Fibroblast of peridontal ligament (primary cell): ENCODE measurements at regions not wholly inside any gene's neighbourhood (a gene's known extent, or its start where the extent isn't known, plus 50 kb on each side); places are given as distances from the start of the nearest gene placed in this dataset.
"Not testable (repeated sequence)": the region's sequence is repeated elsewhere in the genome, so short reads cannot be mapped to it uniquely, and the experiment has no call there.

ENCODE experiments used
- DNase-seq: peaks from one replicate; pipeline ENCODE4 v3.0.0-alpha.2; 2010; ENCODE audit errors: extremely low read depth

DNA sequence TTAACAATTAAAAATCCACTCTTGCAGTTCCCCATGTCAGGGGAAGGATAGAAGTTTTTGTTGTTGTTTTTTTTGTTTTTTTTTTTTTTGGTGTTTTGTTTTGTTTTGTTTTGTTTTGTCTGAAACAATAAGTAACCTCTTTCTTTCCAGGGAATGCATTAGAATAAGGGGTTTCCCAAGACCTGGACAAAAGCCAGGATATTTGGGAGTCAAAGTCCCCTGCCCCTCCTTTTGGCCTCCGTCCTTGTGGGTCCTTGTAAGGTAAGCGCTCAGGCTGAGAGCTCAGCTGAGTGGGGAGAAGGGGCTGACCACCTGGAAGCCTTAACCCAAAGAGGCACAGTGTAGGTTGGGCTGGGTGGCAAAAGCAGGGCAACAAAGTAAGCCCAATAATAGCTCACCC, 515.4 kb downstream of the SOX6 start:
- no peak for DNase-seq

GRCh38 chr11:15841931-15842740, 514.2 kb downstream of the SOX6 start:
- DNase-seq, result no peak

- DNase-seq, result no peak
These were observed 513.0 kb downstream of the SOX6 start for GRCh38 chr11:15843309-15843872.

DNA sequence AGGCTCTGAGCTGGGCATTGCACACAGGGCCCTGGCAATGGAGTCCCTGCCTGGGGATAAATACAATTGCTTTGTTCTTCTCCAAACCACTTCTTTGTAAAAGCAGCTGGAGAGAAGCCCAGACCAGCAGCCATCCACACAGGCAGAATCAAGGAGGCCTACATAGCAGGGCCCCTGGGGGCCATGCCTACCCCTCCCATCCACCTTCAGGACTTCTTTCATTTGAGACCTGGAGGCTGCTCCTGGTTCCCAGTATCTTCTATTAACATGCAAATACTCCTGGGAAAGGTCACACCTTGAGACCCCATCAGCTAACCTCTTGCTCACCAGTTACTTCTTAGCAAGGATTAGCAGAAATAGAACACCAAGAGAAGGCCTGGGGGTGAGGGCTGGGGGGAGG, 511.1 kb downstream of the SOX6 start:
- no peak for DNase-seq

DNA sequence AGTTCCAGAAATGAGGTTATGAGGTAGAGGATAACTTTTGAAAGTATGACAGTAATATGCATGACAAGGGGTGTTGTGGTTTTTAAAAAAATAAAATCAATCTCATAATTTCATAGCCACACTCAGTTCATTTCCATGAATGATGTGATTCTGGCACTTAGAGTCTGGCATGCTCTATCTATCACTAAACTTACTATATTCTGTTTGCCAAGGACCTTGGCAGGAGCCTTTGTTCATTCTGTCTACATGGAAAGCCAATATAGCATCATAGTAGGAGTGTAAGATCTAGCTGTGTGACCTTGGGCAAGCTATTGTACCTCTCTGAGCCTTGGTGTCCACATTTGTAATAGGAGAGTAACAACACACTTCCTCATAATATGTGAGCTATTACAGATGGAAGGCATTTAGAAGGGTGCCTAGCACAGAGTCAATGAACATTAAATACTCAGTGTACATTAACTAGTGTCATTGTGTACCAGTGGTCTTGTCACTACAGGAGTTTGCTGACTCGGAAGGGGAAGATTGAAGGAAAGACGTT, 507.6 kb downstream of the SOX6 start:
- DNase-seq, result no peak

- DNase-seq, result no peak
These were observed 507.1 kb downstream of the SOX6 start for GRCh38 chr11:15849257-15849656.

DNA sequence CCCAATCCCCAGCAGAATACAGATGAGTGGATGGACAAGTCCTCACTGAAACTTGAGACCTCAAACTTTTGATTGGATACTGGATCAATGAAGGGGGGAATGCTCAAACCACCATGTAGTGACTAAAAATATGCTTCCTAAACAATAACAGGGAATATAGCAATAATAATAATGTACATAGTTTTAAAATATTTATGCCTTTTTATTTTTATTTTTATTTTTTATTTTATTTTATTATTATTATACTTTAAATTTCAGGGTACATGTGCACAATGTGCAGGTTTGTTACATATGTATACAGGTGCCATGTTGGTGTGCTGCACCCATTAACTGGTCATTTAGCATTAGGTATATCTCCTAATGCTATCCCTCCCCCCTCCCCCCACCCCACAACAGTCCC, 506.0 kb downstream of the SOX6 start:
- DNase-seq, result not testable (repeated sequence)

DNA sequence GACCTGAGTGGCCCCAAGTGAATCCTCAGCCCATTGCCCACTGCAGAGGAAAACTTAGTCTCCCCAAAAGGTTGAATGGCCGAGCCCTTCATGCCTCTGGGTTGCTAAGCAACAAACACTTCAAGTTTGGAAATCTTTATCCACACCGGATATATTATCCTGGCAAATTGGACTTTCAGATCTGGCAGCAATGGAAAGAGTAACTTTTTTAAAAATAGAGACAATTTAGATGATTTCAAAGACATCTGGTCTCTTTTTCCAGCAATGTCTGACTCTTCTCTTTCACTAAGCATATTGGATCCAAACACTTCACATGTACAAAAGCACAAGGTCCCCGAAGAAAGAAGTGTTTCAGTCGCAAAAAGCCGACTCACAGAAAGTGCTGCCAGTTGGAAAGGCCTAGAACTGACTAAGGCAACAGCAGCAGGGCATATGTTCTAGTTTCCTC, 505.3 kb downstream of the SOX6 start:
- peak; percentile 7 for DNase-seq

- DNase-seq, result peak; percentile 45
These were observed 504.2 kb downstream of the SOX6 start for GRCh38 chr11:15852179-15852578.

- DNase-seq, result no peak
These were observed 502.1 kb downstream of the SOX6 start for GRCh38 chr11:15854245-15854644.

DNA sequence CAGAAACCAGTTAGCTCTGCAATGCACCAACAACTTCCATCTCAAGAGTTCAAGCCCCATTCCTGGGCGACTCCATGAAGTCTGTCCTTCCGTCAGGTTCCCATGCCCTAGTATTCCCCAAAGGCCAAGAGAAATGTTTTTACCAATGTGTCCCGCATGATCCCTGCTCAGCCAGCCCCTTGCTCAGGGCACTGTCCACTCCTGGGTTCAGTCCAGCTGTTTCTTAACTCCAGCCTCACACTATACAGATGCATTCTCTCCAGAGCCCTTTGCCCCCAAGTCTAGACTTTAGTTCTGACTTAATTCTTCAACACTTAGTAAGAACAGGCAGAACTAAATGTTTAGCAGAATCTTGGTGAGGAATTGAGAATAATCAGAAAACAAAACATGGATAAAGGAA, 497.5 kb downstream of the SOX6 start:
- DNase-seq, result no peak

GRCh38 chr11:15859411-15859810, 496.9 kb downstream of the SOX6 start:
- no peak for DNase-seq

GRCh38 chr11:15861256-15861655, 495.1 kb downstream of the SOX6 start:
- DNase-seq, result no peak

GRCh38 chr11:15863411-15863810, 492.9 kb downstream of the SOX6 start:
- no peak for DNase-seq

DNA sequence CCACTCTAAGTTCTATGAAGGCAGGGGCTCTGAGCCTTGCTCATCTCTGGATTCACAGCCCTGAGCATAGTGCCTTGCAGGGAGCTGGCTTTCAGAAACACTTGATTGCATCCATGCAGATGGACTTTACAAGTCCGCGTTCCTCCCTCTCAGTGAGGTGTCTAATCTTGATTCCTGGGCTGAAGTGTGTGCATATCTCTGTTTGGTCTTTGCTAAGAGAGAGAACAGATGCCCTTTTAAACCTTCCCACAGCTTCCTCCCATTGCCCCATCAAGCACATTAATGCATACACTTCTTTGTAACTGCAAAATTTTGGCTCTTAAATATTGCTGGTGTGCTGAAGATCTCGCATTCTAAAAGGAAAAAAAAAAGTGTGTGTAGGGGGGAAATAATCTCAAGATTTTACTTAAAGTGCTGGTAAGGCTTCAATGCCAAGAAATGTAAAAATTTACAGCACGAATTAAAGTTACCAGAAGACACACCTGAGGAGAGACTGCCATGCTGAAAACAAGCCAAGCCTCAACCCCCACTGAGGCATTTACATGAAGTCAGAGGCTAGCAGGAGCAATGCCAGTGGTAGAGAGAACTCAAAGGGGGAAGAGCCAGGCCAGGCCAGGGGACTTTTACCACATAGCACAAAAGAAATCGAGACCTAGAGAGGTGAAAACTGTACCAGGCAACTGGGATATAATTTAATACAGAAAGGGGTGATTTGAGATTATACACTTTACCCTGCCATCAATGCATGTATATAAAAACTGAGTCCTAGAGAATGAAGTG, 492.1 kb downstream of the SOX6 start:
- DNase-seq, result no peak

GRCh38 chr11:15865212-15865987, 490.9 kb downstream of the SOX6 start:
- no peak for DNase-seq

DNA sequence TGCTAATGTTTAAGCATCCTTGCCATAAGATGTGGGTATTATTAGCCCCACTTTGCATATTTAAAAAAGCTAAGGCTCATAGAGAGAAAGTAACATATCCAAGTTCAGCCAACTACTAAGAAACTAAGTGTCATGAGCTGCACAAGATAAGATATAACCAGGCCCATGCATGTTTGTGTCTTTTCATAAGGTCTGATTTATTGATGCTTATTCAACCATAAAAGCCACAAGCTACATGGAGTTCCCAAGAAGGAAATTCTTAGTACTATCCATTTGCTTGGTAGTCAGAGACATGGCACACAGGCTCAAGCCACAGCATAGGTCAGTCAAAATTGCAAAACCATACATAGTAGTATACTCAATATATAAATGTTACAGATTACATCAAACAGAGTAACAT, 488.5 kb downstream of the SOX6 start:
- DNase-seq, result no peak

DNA sequence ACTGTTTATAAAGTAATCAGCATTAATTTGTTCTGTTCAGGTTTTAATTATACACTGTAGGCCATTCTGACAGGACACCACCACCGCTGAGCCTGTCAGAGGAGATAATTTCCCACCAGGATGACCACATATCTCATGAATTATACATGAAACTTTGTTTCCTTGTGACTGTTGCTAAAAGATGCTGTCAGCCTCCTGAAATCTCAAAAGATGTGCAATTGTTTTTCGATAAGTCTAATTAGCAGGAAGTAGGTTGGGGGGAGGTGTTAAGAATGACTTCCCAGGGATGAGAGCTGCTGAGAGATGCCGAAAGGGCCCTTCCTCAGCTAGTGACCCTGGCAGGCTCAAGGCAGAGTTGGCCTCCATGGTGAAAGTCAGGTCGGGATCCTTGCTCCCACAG, 485.4 kb downstream of the SOX6 start:
- no peak for DNase-seq

GRCh38 chr11:15871904-15872626, 484.3 kb downstream of the SOX6 start:
- DNase-seq, result no peak

GRCh38 chr11:15873501-15873900, 482.8 kb downstream of the SOX6 start:
- no peak for DNase-seq

DNA sequence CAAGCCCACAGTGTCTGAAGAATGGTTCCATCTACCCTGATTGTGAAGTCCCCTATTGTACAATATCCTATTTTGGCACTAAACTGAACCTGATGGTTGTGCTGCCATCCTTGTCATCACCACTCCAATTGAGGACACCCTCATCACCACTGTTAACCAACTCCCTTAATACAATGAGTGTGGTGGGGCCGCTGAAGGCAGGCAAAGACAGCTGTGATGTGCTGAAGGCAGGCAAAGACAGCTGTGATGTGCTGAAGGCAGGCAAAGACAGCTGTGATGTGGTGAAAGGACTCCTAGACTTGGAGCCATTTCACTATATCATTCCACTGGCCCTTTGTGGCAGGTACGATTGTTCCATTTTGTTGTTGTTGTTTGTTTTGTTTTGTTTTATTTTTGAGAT, 481.6 kb downstream of the SOX6 start:
- no peak for DNase-seq
